ENCODE measurements at regions not wholly inside any gene's neighbourhood (a gene's known extent, or its start where the extent isn't known, plus 50 kb on each side); places are given as distances from the start of the nearest gene placed in this dataset.

- no peak overlapping the region for H2AK9ac ChIP-seq (replicated peaks; ENCODE audit: low read depth, low read length, poor library complexity)
- H3K79me1 ChIP-seq (ENCODE audit: low read depth in 1 of 2, low read length in 2 of 2): no peaks in the 10 kb centered on the region
- POLR2A ChIA-PET (ENCODE audit: unreplicated experiment): no interaction called here
- peaks cover 39% of the 10 kb centered on the region for H3K27me3 ChIP-seq (ENCODE audit: control insufficient read depth, insufficient read depth, low read length)
- H3K23ac ChIP-seq (ENCODE audit: low read depth, low read length): no peak overlapping the region
- no peak overlapping the region for H2AFZ ChIP-seq (replicated peaks; ENCODE audit: low read length, poor library complexity)
- in situ Hi-C loops (cut with MboI; ENCODE audit: low sequenced_read_pairs) (no loop called here), intact Hi-C loops (cut with micrococcal nuclease) (no loop called here), dilution Hi-C loops (cut with HindIII; ENCODE audit: low sequenced_read_pairs, unreplicated experiment) (no loop called here)
- no peak overlapping the region for H3K4ac ChIP-seq (ENCODE audit: low read depth, low read length)
- H2AK5ac ChIP-seq (ENCODE audit: low read depth, low read length): no peak overlapping the region
- no peak overlapping the region for H3K9ac ChIP-seq (ENCODE audit: low read depth, low read length)
- no peak overlapping the region for H3K4me3 ChIP-seq (ENCODE audit: insufficient read depth, low read depth, low read length)
- no peak overlapping the region for H2BK20ac ChIP-seq (ENCODE audit: low read depth, low read length)
- peaks cover 7% of the 10 kb centered on the region; the same call in 1 of the 2 replicates for H3K4me1 ChIP-seq (ENCODE audit: control insufficient read depth, insufficient read depth, low read length)
- CTCF ChIA-PET: no interaction called here
- no TSS peak for BruUV-seq (replicated peaks)
- H3K14ac ChIP-seq (replicated peaks; ENCODE audit: low read depth, low read length): no peak overlapping the region
- H4K20me1 ChIP-seq (ENCODE audit: insufficient read depth, low read length): no peaks in the 10 kb centered on the region
- no peak overlapping the region for H4K91ac ChIP-seq (ENCODE audit: insufficient read depth, low read depth, low read length)
- no peak overlapping the region for H2BK120ac ChIP-seq (ENCODE audit: low read depth, low read length)
- no peak overlapping the region for H3K4me2 ChIP-seq (ENCODE audit: low read depth, low read length)
- no peak overlapping the region for H4K8ac ChIP-seq (ENCODE audit: low read depth in 2 of 2, low read length in 2 of 2)
- H3K56ac ChIP-seq (ENCODE audit: extremely low read depth, insufficient read depth, low read length): no peak overlapping the region
- ATAC-seq (ENCODE audit: low read depth) (no peak), DNase-seq (no peak)
- no peak overlapping the region for H2BK15ac ChIP-seq (ENCODE audit: low read depth, low read length)
- H3K9me1 ChIP-seq (ENCODE audit: insufficient read depth, low read length): no peaks in the 10 kb centered on the region
- no CpG with 5 or more reads among the region's 4 CpGs for WGBS, 2 experiments (ENCODE audit: extremely low coverage in 2 of 2, insufficient read length in 1 of 2)
- no peak overlapping the region for H3K27ac ChIP-seq (ENCODE audit: insufficient read depth, low read length)
- no peak overlapping the region for H4K5ac ChIP-seq (ENCODE audit: low read depth, low read length)
- no peak overlapping the region for H3K18ac ChIP-seq (ENCODE audit: low read depth, low read length)
- H2BK5ac ChIP-seq (ENCODE audit: low read depth, low read length, poor library complexity, severe bottlenecking): no peak overlapping the region
- no peak for TF ChIP-seq MXI1 (IDR thresholded peaks at IDR 0.05; ENCODE audit: borderline replicate concordance, low read depth, low read length)
- no peak for TF ChIP-seq ELK1 (IDR thresholded peaks at IDR 0.05; ENCODE audit: borderline replicate concordance, low read depth, low read length)
- no peak for TF ChIP-seq CHD1 (IDR thresholded peaks at IDR 0.05; ENCODE audit: low read depth, low read length)
- TF ChIP-seq CTCF (conservative IDR thresholded peaks at IDR 0.05; ENCODE audit: low read depth, low read length): no peak
- no peak for TF ChIP-seq RAD21 (IDR thresholded peaks at IDR 0.05; ENCODE audit: low read length)
- TF ChIP-seq NFE2L2 (IDR thresholded peaks at IDR 0.05; ENCODE audit: low read depth, low read length): no peak
- no peak for TF ChIP-seq USF2 (IDR thresholded peaks at IDR 0.05; ENCODE audit: low read depth, low read length)
- TF ChIP-seq RCOR1 (IDR thresholded peaks at IDR 0.05; ENCODE audit: insufficient replicate concordance, low read length): no peak
- TF ChIP-seq MAFK (IDR thresholded peaks at IDR 0.05; ENCODE audit: low read depth, low read length): no peak
- TF ChIP-seq FOS (IDR thresholded peaks at IDR 0.05; ENCODE audit: low read depth, low read length): no peak
- H3K36me3 ChIP-seq (ENCODE audit: control insufficient read depth, insufficient read depth, low read length): no peaks in the 10 kb centered on the region
- H3K9me3 ChIP-seq (ENCODE audit: control insufficient read depth, insufficient read depth, low read length): peaks cover 5% of the 10 kb centered on the region
Observed at GRCh38 chr15:70431854-70432253, 331.5 kb downstream of the UACA start.
